HEK293 (cell line): ENCODE measurements at regions not wholly inside any gene's neighbourhood (a gene's known extent, or its start where the extent isn't known, plus 50 kb on each side); places are given as distances from the start of the nearest gene placed in this dataset.
A peak's percentile ranks its signal among the peaks of the same experiment; 100 is the strongest.

ENCODE experiments used
- GLIS2 ChIP-seq: fragments of 450-650 bp; formaldehyde crosslinking; IDR thresholded peaks from 2 replicates; pipeline ENCODE4 v1.5.1; 2016; ENCODE audit warnings: missing biosample characterization, missing genetic modification characterization
- HOXD13 ChIP-seq: sonication (generic); formaldehyde crosslinking; IDR thresholded peaks from 2 replicates; pipeline ENCODE4 v1.8.0; 2022; ENCODE audit warnings: missing genetic modification reagents, borderline replicate concordance
- KLF7 ChIP-seq: fragments of 450-650 bp; formaldehyde crosslinking; IDR thresholded peaks from 2 replicates; pipeline ENCODE4 v1.5.1; 2016; ENCODE audit warnings: missing biosample characterization, missing genetic modification characterization, borderline replicate concordance
- OVOL3 ChIP-seq: fragments of 450-650 bp; formaldehyde crosslinking; IDR thresholded peaks from 2 replicates; pipeline ENCODE4 v1.5.1; 2016; ENCODE audit warnings: missing biosample characterization, missing genetic modification characterization
- SP2 ChIP-seq: fragments of 450-650 bp; formaldehyde crosslinking; IDR thresholded peaks from 2 replicates; pipeline ENCODE4 v1.5.1; 2016; ENCODE audit warnings: missing biosample characterization, missing genetic modification characterization
- SP3 ChIP-seq: fragments of 450-650 bp; formaldehyde crosslinking; IDR thresholded peaks from 2 replicates; pipeline ENCODE4 v1.5.1; 2016; ENCODE audit warnings: missing biosample characterization, missing genetic modification characterization
- ZBTB1 ChIP-seq: fragments of 450-650 bp; formaldehyde crosslinking; IDR thresholded peaks from 2 replicates; pipeline ENCODE4 v1.5.1; 2016; ENCODE audit warnings: missing biosample characterization, missing genetic modification characterization
- ZFHX2 ChIP-seq: fragments of 450-650 bp; formaldehyde crosslinking; conservative IDR thresholded peaks from 2 replicates; pipeline ENCODE4 v1.5.1; 2016; ENCODE audit warnings: missing biosample characterization, missing genetic modification characterization
- ZNF132 ChIP-seq: fragments of 450-650 bp; formaldehyde crosslinking; IDR thresholded peaks from 2 replicates; pipeline ENCODE4 v1.5.1; 2017; ENCODE audit warnings: missing biosample characterization, missing genetic modification characterization, borderline replicate concordance
- ZNF140 ChIP-seq: fragments of 450-650 bp; formaldehyde crosslinking; IDR thresholded peaks from 2 replicates; pipeline ENCODE4 v1.5.1; 2016; ENCODE audit warnings: missing biosample characterization, missing genetic modification characterization
- ZNF184 ChIP-seq: fragments of 450-650 bp; IDR thresholded peaks from 2 replicates; pipeline ENCODE4 v1.5.1; 2018; ENCODE audit warnings: missing biosample characterization, mild to moderate bottlenecking, missing genetic modification characterization
- ZNF202 ChIP-seq: fragments of 450-650 bp; formaldehyde crosslinking; IDR thresholded peaks from 2 replicates; pipeline ENCODE4 v1.5.1; 2016; ENCODE audit warnings: missing biosample characterization, missing genetic modification characterization, borderline replicate concordance
- ZNF274 ChIP-seq, 2 experiments: fragments of 200-500 bp in 1 of 2; fragments of 450-650 bp in 1 of 2; sonication (Bioruptor generic) in 1 of 2; formaldehyde crosslinking in 1 of 2; IDR thresholded peaks; 2 replicates each; pipeline versions ENCODE4 v1.5.1 to v1.6.1; 2014 to 2016; ENCODE audit warnings: borderline replicate concordance in 1 of 2, inconsistent platforms in 1 of 2, low read length in 1 of 2, missing biosample characterization in 1 of 2, missing genetic modification characterization in 1 of 2
- ZNF324 ChIP-seq: fragments of 450-650 bp; formaldehyde crosslinking; IDR thresholded peaks from 2 replicates; pipeline ENCODE4 v1.5.1; 2016; ENCODE audit warnings: missing biosample characterization, missing genetic modification characterization
- ZNF391 ChIP-seq: fragments of 450-650 bp; formaldehyde crosslinking; IDR thresholded peaks from 2 replicates; pipeline ENCODE4 v1.5.1; 2016; ENCODE audit warnings: low read depth, missing biosample characterization, missing genetic modification characterization, borderline replicate concordance
- ZNF433 ChIP-seq: fragments of 450-650 bp; formaldehyde crosslinking; IDR thresholded peaks from 2 replicates; pipeline ENCODE4 v1.5.1; 2016; ENCODE audit warnings: missing biosample characterization, missing genetic modification characterization, low read depth
- ZNF544 ChIP-seq: fragments of 450-650 bp; formaldehyde crosslinking; IDR thresholded peaks from 2 replicates; pipeline ENCODE4 v1.5.0; 2017; ENCODE audit warnings: missing biosample characterization, missing genetic modification characterization
- ZNF548 ChIP-seq: fragments of 450-650 bp; formaldehyde crosslinking; IDR thresholded peaks from 2 replicates; pipeline ENCODE4 v1.5.1; 2016; ENCODE audit warnings: missing biosample characterization, missing genetic modification characterization
- ZNF596 ChIP-seq: fragments of 450-650 bp; IDR thresholded peaks from 2 replicates; pipeline ENCODE4 v1.5.0; 2018; ENCODE audit warnings: missing biosample characterization, mild to moderate bottlenecking, missing genetic modification characterization, moderate library complexity
- ZNF658 ChIP-seq: fragments of 450-650 bp; formaldehyde crosslinking; IDR thresholded peaks from 2 replicates; pipeline ENCODE4; 2016; ENCODE audit warnings: missing biosample characterization, missing genetic modification characterization
- ZNF707 ChIP-seq: fragments of 450-650 bp; formaldehyde crosslinking; IDR thresholded peaks from 2 replicates; pipeline ENCODE4 v1.5.1; 2016; ENCODE audit warnings: missing biosample characterization, missing genetic modification characterization
- ZNF76 ChIP-seq: fragments of 450-650 bp; formaldehyde crosslinking; IDR thresholded peaks from 2 replicates; pipeline ENCODE4; 2016; ENCODE audit warnings: low read depth, missing biosample characterization, missing genetic modification characterization, borderline replicate concordance
- ZNF791 ChIP-seq: fragments of 450-650 bp; formaldehyde crosslinking; IDR thresholded peaks from 2 replicates; pipeline ENCODE4 v1.5.1; 2016; ENCODE audit warnings: missing biosample characterization, missing genetic modification characterization
- ZNF830 ChIP-seq: fragments of 450-650 bp; IDR thresholded peaks from 2 replicates; pipeline ENCODE4 v1.5.0; 2018; ENCODE audit warnings: missing biosample characterization, missing genetic modification characterization, low read depth, mild to moderate bottlenecking, moderate library complexity
- TF ChIP-seq, protein P1 (sequence below): fragments of 450-650 bp; formaldehyde crosslinking; IDR thresholded peaks from 2 replicates; pipeline ENCODE4 v1.5.1; 2017; ENCODE audit warnings: missing biosample characterization, missing genetic modification characterization
- TF ChIP-seq, protein P2 (sequence below): sonication (generic); formaldehyde crosslinking; IDR thresholded peaks from 2 replicates; pipeline ENCODE4 v1.8.1; 2022; ENCODE audit warnings: mild to moderate bottlenecking, moderate library complexity, missing genetic modification reagents
- TF ChIP-seq, protein P3 (sequence below): fragments of 450-650 bp; formaldehyde crosslinking; IDR thresholded peaks from 2 replicates; pipeline ENCODE4 v1.5.1; 2016; ENCODE audit warnings: missing biosample characterization, missing genetic modification characterization
- TF ChIP-seq, protein P4 (sequence below): fragments of 450-650 bp; formaldehyde crosslinking; IDR thresholded peaks from 2 replicates; pipeline ENCODE4 v1.5.1; 2016; ENCODE audit warnings: missing biosample characterization, missing genetic modification characterization
- TF ChIP-seq, protein P5 (sequence below): fragments of 450-650 bp; IDR thresholded peaks from 2 replicates; pipeline ENCODE4 v1.5.1; 2018; ENCODE audit warnings: missing biosample characterization, missing genetic modification characterization
- TF ChIP-seq, protein P6 (sequence below): fragments of 450-650 bp; formaldehyde crosslinking; IDR thresholded peaks from 2 replicates; pipeline ENCODE4 v1.5.1; 2016; ENCODE audit warnings: missing biosample characterization, missing genetic modification characterization

DNA sequence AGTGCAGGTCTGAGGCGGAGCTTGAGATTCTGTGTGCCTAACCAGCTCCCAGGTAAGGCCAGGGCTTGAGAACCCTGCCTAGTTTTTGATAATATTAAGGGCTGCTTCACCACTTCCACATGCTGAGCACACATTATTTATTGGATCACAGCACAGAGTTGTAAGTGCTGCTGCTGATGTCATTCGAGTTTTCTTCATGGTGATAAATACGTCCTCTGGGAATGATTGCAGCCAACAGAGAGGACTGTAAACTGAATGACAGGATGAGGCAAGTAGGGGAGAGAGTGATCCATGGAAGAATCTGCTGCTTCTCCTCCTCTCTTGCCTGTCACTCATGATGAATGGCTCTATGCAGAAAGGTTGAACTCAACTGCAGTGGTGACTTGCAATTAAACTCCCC is 77.9 kb upstream of the VPS13A start (continued):
- TF ChIP-seq ZNF274 (IDR thresholded peaks at IDR 0.05; ENCODE audit: low read length) = no peak
- TF ChIP-seq ZNF274 (tag by site-specific recombination; IDR thresholded peaks at IDR 0.05; ENCODE audit: borderline replicate concordance) = no peak
- TF ChIP-seq ZNF791 (tag by site-specific recombination) = no peak
- TF ChIP-seq ZNF391 (tag by site-specific recombination) = peak; percentile 90; the same call in 1 of the 2 replicates
- no peak for TF ChIP-seq ZNF830
- TF ChIP-seq ZNF76 (tag by site-specific recombination) = peak; percentile 35; the same call in 1 of the 2 replicates
- TF ChIP-seq, protein P1, sequence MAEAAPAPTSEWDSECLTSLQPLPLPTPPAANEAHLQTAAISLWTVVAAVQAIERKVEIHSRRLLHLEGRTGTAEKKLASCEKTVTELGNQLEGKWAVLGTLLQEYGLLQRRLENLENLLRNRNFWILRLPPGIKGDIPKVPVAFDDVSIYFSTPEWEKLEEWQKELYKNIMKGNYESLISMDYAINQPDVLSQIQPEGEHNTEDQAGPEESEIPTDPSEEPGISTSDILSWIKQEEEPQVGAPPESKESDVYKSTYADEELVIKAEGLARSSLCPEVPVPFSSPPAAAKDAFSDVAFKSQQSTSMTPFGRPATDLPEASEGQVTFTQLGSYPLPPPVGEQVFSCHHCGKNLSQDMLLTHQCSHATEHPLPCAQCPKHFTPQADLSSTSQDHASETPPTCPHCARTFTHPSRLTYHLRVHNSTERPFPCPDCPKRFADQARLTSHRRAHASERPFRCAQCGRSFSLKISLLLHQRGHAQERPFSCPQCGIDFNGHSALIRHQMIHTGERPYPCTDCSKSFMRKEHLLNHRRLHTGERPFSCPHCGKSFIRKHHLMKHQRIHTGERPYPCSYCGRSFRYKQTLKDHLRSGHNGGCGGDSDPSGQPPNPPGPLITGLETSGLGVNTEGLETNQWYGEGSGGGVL = 0 out of 2 replicates have a peak, but pooled peaks have one; percentile 14
- TF ChIP-seq ZNF433 (tag by site-specific recombination) = no peak
- TF ChIP-seq, protein P2, sequence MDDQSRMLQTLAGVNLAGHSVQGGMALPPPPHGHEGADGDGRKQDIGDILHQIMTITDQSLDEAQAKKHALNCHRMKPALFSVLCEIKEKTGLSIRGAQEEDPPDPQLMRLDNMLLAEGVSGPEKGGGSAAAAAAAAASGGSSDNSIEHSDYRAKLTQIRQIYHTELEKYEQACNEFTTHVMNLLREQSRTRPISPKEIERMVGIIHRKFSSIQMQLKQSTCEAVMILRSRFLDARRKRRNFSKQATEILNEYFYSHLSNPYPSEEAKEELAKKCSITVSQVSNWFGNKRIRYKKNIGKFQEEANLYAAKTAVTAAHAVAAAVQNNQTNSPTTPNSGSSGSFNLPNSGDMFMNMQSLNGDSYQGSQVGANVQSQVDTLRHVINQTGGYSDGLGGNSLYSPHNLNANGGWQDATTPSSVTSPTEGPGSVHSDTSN (CRISPR knock-in tag) = no peak
- no peak for TF ChIP-seq SP3 (tag by site-specific recombination)
- peak; percentile 62 for TF ChIP-seq OVOL3 (tag by site-specific recombination)
- TF ChIP-seq ZNF544 (tag by site-specific recombination) = no peak
- TF ChIP-seq ZNF140 (tag by site-specific recombination) = no peak
- TF ChIP-seq, protein P3, sequence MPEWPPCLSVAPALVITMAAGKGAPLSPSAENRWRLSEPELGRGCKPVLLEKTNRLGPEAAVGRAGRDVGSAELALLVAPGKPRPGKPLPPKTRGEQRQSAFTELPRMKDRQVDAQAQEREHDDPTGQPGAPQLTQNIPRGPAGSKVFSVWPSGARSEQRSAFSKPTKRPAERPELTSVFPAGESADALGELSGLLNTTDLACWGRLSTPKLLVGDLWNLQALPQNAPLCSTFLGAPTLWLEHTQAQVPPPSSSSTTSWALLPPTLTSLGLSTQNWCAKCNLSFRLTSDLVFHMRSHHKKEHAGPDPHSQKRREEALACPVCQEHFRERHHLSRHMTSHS (tag by site-specific recombination) = no peak
- TF ChIP-seq, protein P4, sequence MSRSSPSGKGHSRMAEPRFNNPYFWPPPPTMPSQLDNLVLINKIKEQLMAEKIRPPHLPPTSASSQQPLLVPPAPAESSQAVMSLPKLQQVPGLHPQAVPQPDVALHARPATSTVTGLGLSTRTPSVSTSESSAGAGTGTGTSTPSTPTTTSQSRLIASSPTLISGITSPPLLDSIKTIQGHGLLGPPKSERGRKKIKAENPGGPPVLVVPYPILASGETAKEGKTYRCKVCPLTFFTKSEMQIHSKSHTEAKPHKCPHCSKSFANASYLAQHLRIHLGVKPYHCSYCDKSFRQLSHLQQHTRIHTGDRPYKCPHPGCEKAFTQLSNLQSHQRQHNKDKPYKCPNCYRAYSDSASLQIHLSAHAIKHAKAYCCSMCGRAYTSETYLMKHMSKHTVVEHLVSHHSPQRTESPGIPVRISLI (tag by site-specific recombination) = no peak
- TF ChIP-seq ZFHX2 = no peak
- TF ChIP-seq ZNF658 (tag by site-specific recombination) = no peak
- TF ChIP-seq, protein P5, sequence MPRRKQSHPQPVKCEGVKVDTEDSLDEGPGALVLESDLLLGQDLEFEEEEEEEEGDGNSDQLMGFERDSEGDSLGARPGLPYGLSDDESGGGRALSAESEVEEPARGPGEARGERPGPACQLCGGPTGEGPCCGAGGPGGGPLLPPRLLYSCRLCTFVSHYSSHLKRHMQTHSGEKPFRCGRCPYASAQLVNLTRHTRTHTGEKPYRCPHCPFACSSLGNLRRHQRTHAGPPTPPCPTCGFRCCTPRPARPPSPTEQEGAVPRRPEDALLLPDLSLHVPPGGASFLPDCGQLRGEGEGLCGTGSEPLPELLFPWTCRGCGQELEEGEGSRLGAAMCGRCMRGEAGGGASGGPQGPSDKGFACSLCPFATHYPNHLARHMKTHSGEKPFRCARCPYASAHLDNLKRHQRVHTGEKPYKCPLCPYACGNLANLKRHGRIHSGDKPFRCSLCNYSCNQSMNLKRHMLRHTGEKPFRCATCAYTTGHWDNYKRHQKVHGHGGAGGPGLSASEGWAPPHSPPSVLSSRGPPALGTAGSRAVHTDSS (tag by site-specific recombination) = peak; percentile 9; the same call in 1 of the 2 replicates
- no peak for TF ChIP-seq ZBTB1 (tag by site-specific recombination)
- TF ChIP-seq ZNF596 (tag by site-specific recombination) = 0 out of 2 replicates have a peak, but pooled peaks have one; percentile 32
- TF ChIP-seq ZNF548 = no peak
- TF ChIP-seq ZNF184 = 0 out of 2 replicates have a peak, but pooled peaks have one; percentile 34
- peak; percentile 74 for TF ChIP-seq SP2
- TF ChIP-seq, protein P6, sequence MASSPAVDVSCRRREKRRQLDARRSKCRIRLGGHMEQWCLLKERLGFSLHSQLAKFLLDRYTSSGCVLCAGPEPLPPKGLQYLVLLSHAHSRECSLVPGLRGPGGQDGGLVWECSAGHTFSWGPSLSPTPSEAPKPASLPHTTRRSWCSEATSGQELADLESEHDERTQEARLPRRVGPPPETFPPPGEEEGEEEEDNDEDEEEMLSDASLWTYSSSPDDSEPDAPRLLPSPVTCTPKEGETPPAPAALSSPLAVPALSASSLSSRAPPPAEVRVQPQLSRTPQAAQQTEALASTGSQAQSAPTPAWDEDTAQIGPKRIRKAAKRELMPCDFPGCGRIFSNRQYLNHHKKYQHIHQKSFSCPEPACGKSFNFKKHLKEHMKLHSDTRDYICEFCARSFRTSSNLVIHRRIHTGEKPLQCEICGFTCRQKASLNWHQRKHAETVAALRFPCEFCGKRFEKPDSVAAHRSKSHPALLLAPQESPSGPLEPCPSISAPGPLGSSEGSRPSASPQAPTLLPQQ (tag by site-specific recombination) = peak; percentile 50; the same call in 1 of the 2 replicates
- peak; percentile 77; the same call in 1 of the 2 replicates for TF ChIP-seq ZNF324 (tag by site-specific recombination)
- TF ChIP-seq ZNF132 = no peak
- TF ChIP-seq KLF7 (tag by site-specific recombination) = no peak; the same call in 1 of the 2 replicates
- TF ChIP-seq ZNF202 (tag by site-specific recombination) = no peak
- no peak for TF ChIP-seq GLIS2 (tag by site-specific recombination)
- TF ChIP-seq HOXD13 (CRISPR knock-in tag) = no peak
- TF ChIP-seq ZNF707 = no peak
